Kidney epithelial cell (primary cell): ENCODE measurements at regions not wholly inside any gene's neighbourhood (a gene's known extent, or its start where the extent isn't known, plus 50 kb on each side); places are given as distances from the start of the nearest gene placed in this dataset.

Source experiments
- DNase-seq: peaks from one replicate; pipeline ENCODE4 v3.0.0-alpha.2; 2010; ENCODE audit warnings: low read depth
- H3K27me3 ChIP-seq: 2 replicates; pipeline ENCODE4 v1.6.0; 2011; ENCODE audit warnings: low read length; ENCODE audit not compliant: control insufficient read depth, insufficient read depth
- H3K36me3 ChIP-seq: 2 replicates; pipeline ENCODE4 v1.5.1; 2011; ENCODE audit warnings: low read length; ENCODE audit not compliant: control insufficient read depth, insufficient read depth
- H3K4me3 ChIP-seq: 2 replicates; pipeline ENCODE4 v1.5.1; 2011; ENCODE audit warnings: low read depth, mild to moderate bottlenecking, control low read depth, low read length
- CTCF ChIP-seq: IDR thresholded peaks from 2 replicates; pipeline ENCODE4 v1.5.1; 2011; ENCODE audit warnings: mild to moderate bottlenecking, moderate library complexity, low read length, control low read depth, inconsistent platforms; ENCODE audit not compliant: insufficient read depth, poor library complexity, severe bottlenecking

- DNase-seq: no peak
- TF ChIP-seq CTCF: no peak
- H3K27me3 ChIP-seq: no peaks in the 10 kb centered on the region
- no peaks in the 10 kb centered on the region for H3K36me3 ChIP-seq
- H3K4me3 ChIP-seq: no peak overlapping the region
Observed at GRCh38 chrX:10071451-10072144, 85.2 kb upstream of the CLCN4 start.

GRCh38 chrX:10072786-10073568, 83.8 kb upstream of the CLCN4 start:
- no peak for DNase-seq
- TF ChIP-seq CTCF: no peak
- no peak overlapping the region for H3K4me3 ChIP-seq
- H3K36me3 ChIP-seq: no peaks in the 10 kb centered on the region
- no peaks in the 10 kb centered on the region for H3K27me3 ChIP-seq

- H3K27me3 ChIP-seq: no peaks in the 10 kb centered on the region
- H3K36me3 ChIP-seq: no peaks in the 10 kb centered on the region
- H3K4me3 ChIP-seq: no peak overlapping the region
- no peak for DNase-seq
- no peak for TF ChIP-seq CTCF
Observed at GRCh38 chrX:10073671-10074070, 83.1 kb upstream of the CLCN4 start.

- DNase-seq: no peak
- no peak for TF ChIP-seq CTCF
- no peaks in the 10 kb centered on the region for H3K27me3 ChIP-seq
- no peak overlapping the region for H3K4me3 ChIP-seq
- no peaks in the 10 kb centered on the region for H3K36me3 ChIP-seq
Observed at GRCh38 chrX:10074241-10074941, 82.4 kb upstream of the CLCN4 start.

GRCh38 chrX:10076765-10077164, 80.0 kb upstream of the CLCN4 start:
- no peak for DNase-seq
- H3K4me3 ChIP-seq: no peak overlapping the region
- no peak for TF ChIP-seq CTCF
- no peaks in the 10 kb centered on the region for H3K36me3 ChIP-seq
- no peaks in the 10 kb centered on the region for H3K27me3 ChIP-seq
